ENCODE measurements at regions not wholly inside any gene's neighbourhood (a gene's known extent, or its start where the extent isn't known, plus 50 kb on each side); places are given as distances from the start of the nearest gene placed in this dataset.

DNA sequence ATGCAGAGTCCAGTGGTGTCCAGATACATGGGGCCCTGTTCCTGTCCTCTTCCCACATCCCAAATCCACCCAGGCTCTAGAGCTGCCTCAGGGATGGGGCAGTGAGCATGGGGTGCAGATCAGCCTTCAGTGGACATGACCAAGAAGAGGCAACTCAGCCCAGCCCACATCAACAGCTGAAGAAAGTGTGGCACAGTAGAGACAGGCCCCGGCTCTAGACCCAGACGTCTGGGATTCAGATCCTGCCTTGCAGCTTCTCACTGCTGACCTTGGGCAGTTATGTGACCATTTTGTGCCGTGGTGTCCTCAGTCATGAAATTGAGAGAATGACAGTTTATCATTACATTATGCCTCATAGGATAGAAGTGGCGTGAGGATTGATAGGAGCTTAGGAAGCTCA lies 54.6 kb upstream of the CST7 start:
- TF ChIP-seq HNRNPH1 (optimal IDR thresholded peaks at IDR 0.05; ENCODE audit: low read depth, low read length), result no peak
- TF ChIP-seq, protein P1, sequence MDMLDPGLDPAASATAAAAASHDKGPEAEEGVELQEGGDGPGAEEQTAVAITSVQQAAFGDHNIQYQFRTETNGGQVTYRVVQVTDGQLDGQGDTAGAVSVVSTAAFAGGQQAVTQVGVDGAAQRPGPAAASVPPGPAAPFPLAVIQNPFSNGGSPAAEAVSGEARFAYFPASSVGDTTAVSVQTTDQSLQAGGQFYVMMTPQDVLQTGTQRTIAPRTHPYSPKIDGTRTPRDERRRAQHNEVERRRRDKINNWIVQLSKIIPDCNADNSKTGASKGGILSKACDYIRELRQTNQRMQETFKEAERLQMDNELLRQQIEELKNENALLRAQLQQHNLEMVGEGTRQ (CRISPR knock-in tag; IDR thresholded peaks at IDR 0.05), result no peak
